Epithelial cell of esophagus (primary cell): ENCODE measurements at regions not wholly inside any gene's neighbourhood (a gene's known extent, or its start where the extent isn't known, plus 50 kb on each side); places are given as distances from the start of the nearest gene placed in this dataset.

Experiments used
- DNase-seq: peaks from one replicate; pipeline ENCODE4 v3.0.0; 2010; ENCODE audit warnings: low read depth
- H3K4me3 ChIP-seq: 2 replicates; pipeline ENCODE4 v1.5.1; 2011; ENCODE audit warnings: mild to moderate bottlenecking, low read length, control low read depth
- CTCF ChIP-seq: IDR thresholded peaks from 2 replicates; pipeline ENCODE4 v1.5.1; 2011; ENCODE audit warnings: low read depth, mild to moderate bottlenecking, low read length, control low read depth, inconsistent platforms; ENCODE audit not compliant: insufficient read depth; ENCODE audit errors: missing control alignments

- no peak overlapping the region for H3K4me3 ChIP-seq
- no peak for DNase-seq
- no peak for TF ChIP-seq CTCF
These were observed 167.6 kb downstream of the ABHD5 start for GRCh38 chr3:43858294-43858701.

GRCh38 chr3:43859766-43860165, 169.0 kb downstream of the ABHD5 start:
- no peak for DNase-seq
- no peak for TF ChIP-seq CTCF

GRCh38 chr3:43861635-43862034, 170.9 kb downstream of the ABHD5 start:
- no peak for DNase-seq
- no peak for TF ChIP-seq CTCF

More at GRCh38 chr3:43859766-43860165, 169.0 kb downstream of the ABHD5 start:
- no peak overlapping the region for H3K4me3 ChIP-seq

GRCh38 chr3:43862470-43862869, 171.7 kb downstream of the ABHD5 start:
- TF ChIP-seq CTCF, result no peak
- no peak for DNase-seq
- H3K4me3 ChIP-seq, result no peak overlapping the region

More at GRCh38 chr3:43861635-43862034, 170.9 kb downstream of the ABHD5 start:
- no peak overlapping the region for H3K4me3 ChIP-seq

GRCh38 chr3:43862992-43863805, 172.5 kb downstream of the ABHD5 start:
- no peak for DNase-seq
- TF ChIP-seq CTCF, result no peak
- no peak overlapping the region for H3K4me3 ChIP-seq

GRCh38 chr3:43863966-43864933, 173.5 kb downstream of the ABHD5 start:
- no peak for TF ChIP-seq CTCF

More at GRCh38 chr3:43863966-43864933, 173.5 kb downstream of the ABHD5 start:
- no peak overlapping the region for H3K4me3 ChIP-seq
- no peak for DNase-seq
